ENCODE measurements at regions not wholly inside any gene's neighbourhood (a gene's known extent, or its start where the extent isn't known, plus 50 kb on each side); places are given as distances from the start of the nearest gene placed in this dataset.

GRCh38 chr11:56906683-56907148 lies 82.0 kb upstream of the OR5AK2 start:
- H3K4me3 ChIP-seq = no peak overlapping the region
- H3K9me2 ChIP-seq (replicated peaks; ENCODE audit: insufficient read depth) = no peaks in the 10 kb centered on the region
- H3K4me2 ChIP-seq = no peak overlapping the region
- H3K27ac ChIP-seq = no peak overlapping the region
- H3K4me1 ChIP-seq (ENCODE audit: insufficient read depth) = peaks cover 11% of the 10 kb centered on the region
- TF ChIP-seq EZH2 (IDR thresholded peaks at IDR 0.05; ENCODE audit: borderline replicate concordance) = no peak
- TF ChIP-seq EZH2phosphoT487 (IDR thresholded peaks at IDR 0.05; ENCODE audit: low read depth, severe bottlenecking, unreplicated experiment) = no peak
- no peak for TF ChIP-seq CTCF (IDR thresholded peaks at IDR 0.05; ENCODE audit: poor library complexity)
- H3K9me3 ChIP-seq (ENCODE audit: low read depth) = peaks cover 4% of the 10 kb centered on the region
- H3K79me2 ChIP-seq = no peaks in the 10 kb centered on the region
- no peaks in the 10 kb centered on the region for H3K36me3 ChIP-seq (replicated peaks; ENCODE audit: insufficient read depth, low read depth)
- no peaks in the 10 kb centered on the region for H3K27me3 ChIP-seq
- no peaks in the 10 kb centered on the region for H4K20me1 ChIP-seq (ENCODE audit: insufficient read depth, poor library complexity, severe bottlenecking)
- no peak for DNase-seq (ENCODE audit: low spot score)
- H2AFZ ChIP-seq = no peak overlapping the region
- WGBS (ENCODE audit: low lambda C conversion rate, missing lambda C conversion rate) = 85% methylated on average over 2 of the region's 2 CpGs

GRCh38 chr11:56905936-56906335 lies 82.8 kb upstream of the OR5AK2 start:
- no peaks in the 10 kb centered on the region for H3K9me3 ChIP-seq (ENCODE audit: low read depth)
- peaks cover 7% of the 10 kb centered on the region for H3K4me1 ChIP-seq (ENCODE audit: insufficient read depth)
- H3K4me3 ChIP-seq = no peak overlapping the region
- no peak overlapping the region for H2AFZ ChIP-seq
- H3K27me3 ChIP-seq = no peaks in the 10 kb centered on the region
- H3K79me2 ChIP-seq = no peaks in the 10 kb centered on the region
- WGBS (ENCODE audit: low lambda C conversion rate, missing lambda C conversion rate) = 86% methylated on average over 1 of the region's 1 CpG
- H3K9me2 ChIP-seq (replicated peaks; ENCODE audit: insufficient read depth) = no peaks in the 10 kb centered on the region
- no peak overlapping the region for H3K27ac ChIP-seq
- H3K36me3 ChIP-seq (replicated peaks; ENCODE audit: insufficient read depth, low read depth) = no peaks in the 10 kb centered on the region
- no peaks in the 10 kb centered on the region for H4K20me1 ChIP-seq (ENCODE audit: insufficient read depth, poor library complexity, severe bottlenecking)
- H3K4me2 ChIP-seq = no peak overlapping the region
- TF ChIP-seq CTCF (IDR thresholded peaks at IDR 0.05; ENCODE audit: poor library complexity) = no peak
- TF ChIP-seq EZH2phosphoT487 (IDR thresholded peaks at IDR 0.05; ENCODE audit: low read depth, severe bottlenecking, unreplicated experiment) = no peak
- no peak for TF ChIP-seq EZH2 (IDR thresholded peaks at IDR 0.05; ENCODE audit: borderline replicate concordance)
- DNase-seq (ENCODE audit: low spot score) = no peak

GRCh38 chr11:56905442-56905841 lies 83.3 kb upstream of the OR5AK2 start:
- no peak overlapping the region for H2AFZ ChIP-seq
- no peaks in the 10 kb centered on the region for H3K9me3 ChIP-seq (ENCODE audit: low read depth)
- no peak overlapping the region for H3K4me3 ChIP-seq
- no peaks in the 10 kb centered on the region for H3K27me3 ChIP-seq
- H4K20me1 ChIP-seq (ENCODE audit: insufficient read depth, poor library complexity, severe bottlenecking) = no peaks in the 10 kb centered on the region
- H3K4me2 ChIP-seq = no peak overlapping the region
- no peaks in the 10 kb centered on the region for H3K9me2 ChIP-seq (replicated peaks; ENCODE audit: insufficient read depth)
- TF ChIP-seq EZH2 (IDR thresholded peaks at IDR 0.05; ENCODE audit: borderline replicate concordance) (no peak), EZH2phosphoT487 (IDR thresholded peaks at IDR 0.05; ENCODE audit: low read depth, severe bottlenecking, unreplicated experiment) (no peak), CTCF (IDR thresholded peaks at IDR 0.05; ENCODE audit: poor library complexity) (no peak)
- WGBS (ENCODE audit: low lambda C conversion rate, missing lambda C conversion rate) = 81% methylated on average over 4 of the region's 4 CpGs
- peaks cover 2% of the 10 kb centered on the region for H3K4me1 ChIP-seq (ENCODE audit: insufficient read depth)
- H3K79me2 ChIP-seq = no peaks in the 10 kb centered on the region
- H3K36me3 ChIP-seq (replicated peaks; ENCODE audit: insufficient read depth, low read depth) = no peaks in the 10 kb centered on the region
- H3K27ac ChIP-seq = no peak overlapping the region
- no peak for DNase-seq (ENCODE audit: low spot score)

GRCh38 chr11:56898856-56899255 lies 89.9 kb upstream of the OR5AK2 start:
- Histone ChIP-seq H3K27me3 (no peaks in the 10 kb centered on the region), H3K9me2 (replicated peaks; ENCODE audit: insufficient read depth) (no peaks in the 10 kb centered on the region), H4K20me1 (ENCODE audit: insufficient read depth, poor library complexity, severe bottlenecking) (no peaks in the 10 kb centered on the region), H3K79me2 (no peaks in the 10 kb centered on the region), H2AFZ (no peak overlapping the region), H3K27ac (no peak overlapping the region), H3K4me3 (no peak overlapping the region), H3K4me2 (no peak overlapping the region), H3K4me1 (ENCODE audit: insufficient read depth) (no peaks in the 10 kb centered on the region), H3K36me3 (replicated peaks; ENCODE audit: insufficient read depth, low read depth) (no peaks in the 10 kb centered on the region), H3K9me3 (ENCODE audit: low read depth) (no peaks in the 10 kb centered on the region)
- 88% methylated on average over 5 of the region's 5 CpGs for WGBS (ENCODE audit: low lambda C conversion rate, missing lambda C conversion rate)
- no peak for DNase-seq (ENCODE audit: low spot score)
- no peak for TF ChIP-seq EZH2phosphoT487 (IDR thresholded peaks at IDR 0.05; ENCODE audit: low read depth, severe bottlenecking, unreplicated experiment)
- TF ChIP-seq CTCF (IDR thresholded peaks at IDR 0.05; ENCODE audit: poor library complexity) = no peak
- no peak for TF ChIP-seq EZH2 (IDR thresholded peaks at IDR 0.05; ENCODE audit: borderline replicate concordance)

All from hepatocyte (in vitro differentiated cells).